HG02943 (cell line): ENCODE measurements at regions not wholly inside any gene's neighbourhood (a gene's known extent, or its start where the extent isn't known, plus 50 kb on each side); places are given as distances from the start of the nearest gene placed in this dataset.
"Not testable (repeated sequence)": the region's sequence is repeated elsewhere in the genome, so short reads cannot be mapped to it uniquely, and the experiment has no call there.

ENCODE experiments used
- ATAC-seq: cut with Tn5 transposase; IDR thresholded peaks from one replicate; pipeline ENCODE4 v1.9.1; 2021; ENCODE audit warnings: mild to moderate bottlenecking, low read depth, moderate library complexity; ENCODE audit not compliant: unreplicated experiment

DNA sequence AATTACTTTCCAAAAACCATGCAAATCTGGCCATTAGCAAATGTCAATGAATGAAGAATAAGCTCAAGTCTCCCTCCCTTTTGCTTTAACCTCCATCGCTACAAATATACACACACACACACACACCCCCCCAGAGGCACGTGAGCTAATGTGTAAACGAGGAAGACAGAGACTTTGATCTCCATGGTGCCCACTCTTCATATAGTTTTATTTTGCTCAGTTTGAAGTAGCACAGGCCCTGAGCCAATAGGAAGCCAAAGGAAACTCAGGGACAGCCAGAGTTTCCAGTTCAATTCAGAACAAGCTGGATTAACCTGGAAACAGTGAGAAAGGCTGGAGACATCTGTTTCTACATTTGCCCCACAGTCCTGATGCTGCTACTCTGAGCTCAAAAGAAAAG is 248.4 kb upstream of the MEIS1 start:
- ATAC-seq = no peak

DNA sequence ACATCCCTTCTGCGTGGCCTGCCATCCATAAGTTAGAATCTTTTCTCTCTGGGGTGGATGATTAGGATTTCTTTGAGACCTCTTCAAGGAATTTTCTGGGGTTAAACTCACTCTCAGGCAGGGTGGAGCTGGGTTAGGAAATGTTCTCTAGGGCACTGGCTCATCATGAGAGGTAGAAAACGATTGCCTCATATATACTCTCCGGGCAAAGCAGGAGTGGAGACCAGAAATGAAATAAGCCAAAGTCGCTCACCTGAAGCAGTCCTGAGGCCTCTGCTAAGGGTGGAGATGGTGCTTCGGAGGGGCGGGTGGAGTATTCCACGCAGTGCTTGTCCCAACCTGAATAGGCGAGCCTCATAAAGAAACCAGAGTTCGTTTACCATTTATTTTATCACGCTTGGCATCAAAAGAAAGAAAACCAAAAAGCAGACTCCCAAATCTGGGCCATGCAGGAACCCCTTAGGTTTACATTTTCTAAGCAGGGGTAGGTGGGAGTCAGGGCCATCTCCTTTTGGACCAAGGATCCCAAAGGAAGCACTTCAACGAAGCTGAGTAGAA is 249.3 kb upstream of the MEIS1 start:
- no peak for ATAC-seq

DNA sequence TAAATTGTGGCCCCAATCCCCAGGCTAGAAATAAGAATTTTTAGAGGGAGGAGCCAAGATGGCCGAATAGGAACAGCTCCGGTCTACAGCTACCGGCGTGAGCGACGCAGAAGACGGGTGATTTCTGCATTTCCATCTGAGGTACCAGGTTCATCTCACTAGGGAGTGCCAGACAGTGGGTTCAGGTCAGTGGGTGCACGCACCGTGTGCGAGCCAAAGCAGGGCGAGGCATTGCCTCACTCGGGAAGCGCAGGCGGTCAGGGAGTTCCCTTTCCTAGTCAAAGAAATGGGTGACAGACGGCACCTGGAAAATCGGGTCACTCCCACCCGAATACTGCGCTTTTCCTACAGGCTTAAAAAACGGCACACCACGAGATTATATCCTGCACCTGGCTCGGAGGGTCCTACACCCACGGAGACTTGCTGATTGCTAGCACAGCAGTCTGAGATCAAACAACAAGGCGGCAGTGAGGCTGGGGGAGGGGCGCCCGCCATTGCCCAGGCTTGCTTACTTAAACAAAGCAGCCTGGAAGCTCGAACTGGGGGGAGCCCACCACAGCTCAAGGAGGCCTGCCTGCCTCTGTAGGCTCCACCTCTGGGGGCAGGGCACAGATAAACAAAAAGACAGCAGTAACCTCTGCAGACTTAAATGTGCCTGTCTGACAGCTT is 257.7 kb upstream of the MEIS1 start:
- not testable (repeated sequence) for ATAC-seq

DNA sequence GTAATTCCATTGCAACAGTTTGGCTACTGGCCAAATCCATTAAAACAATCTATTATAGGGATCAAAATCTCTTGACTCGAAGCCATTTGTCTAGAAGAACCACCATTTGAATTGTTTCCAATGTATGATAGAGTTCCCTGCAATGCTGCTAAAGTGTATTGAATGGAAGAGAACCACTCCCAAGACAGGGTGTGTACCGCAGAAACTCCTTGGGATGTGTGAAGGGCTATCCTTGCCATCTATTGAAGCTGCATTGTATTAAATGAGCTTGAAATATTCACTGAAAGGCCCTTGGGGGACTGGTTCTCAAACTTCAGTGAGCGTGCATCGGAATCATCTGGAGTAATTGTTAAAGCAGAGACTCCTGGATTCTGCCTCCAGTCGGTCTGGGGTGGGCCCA is 260.4 kb upstream of the MEIS1 start:
- ATAC-seq = no peak

DNA sequence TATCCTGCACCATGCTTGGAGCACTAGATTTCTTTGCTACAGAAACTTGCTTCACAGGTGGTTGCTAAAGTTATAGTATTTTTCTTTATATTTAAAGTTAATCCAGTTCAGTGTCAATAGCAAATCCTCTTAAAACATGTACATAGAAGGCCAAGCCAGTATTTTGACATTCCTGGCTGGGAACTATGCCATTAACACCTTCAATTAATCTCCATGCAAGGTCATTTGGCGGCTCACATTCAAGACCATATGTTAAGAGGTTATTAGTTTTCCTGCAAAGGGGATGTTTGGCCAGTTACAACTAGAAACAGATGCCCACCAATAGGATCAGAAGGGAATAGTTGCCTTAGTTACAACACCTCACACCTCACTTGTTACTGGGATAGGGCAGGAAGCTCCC is 261.3 kb upstream of the MEIS1 start:
- no peak for ATAC-seq

DNA sequence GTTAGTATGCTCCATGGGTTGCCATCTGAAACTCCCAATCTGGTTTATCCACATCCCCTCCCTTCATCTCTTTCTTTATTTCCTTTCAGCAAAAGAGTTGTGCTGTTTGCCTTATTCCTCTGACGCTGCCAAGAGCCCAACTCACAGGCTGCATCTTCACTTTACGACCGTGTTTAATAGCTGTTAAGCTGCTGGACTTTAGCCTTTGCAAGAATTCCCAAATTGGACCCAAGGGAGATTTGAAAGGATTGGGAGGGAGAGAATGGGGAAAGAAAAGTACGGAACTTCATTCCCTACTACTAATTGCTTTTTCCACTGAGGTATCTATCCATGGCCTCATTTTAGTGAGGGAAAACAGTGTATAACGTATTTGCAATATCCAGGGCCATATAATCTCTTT is 263.4 kb upstream of the MEIS1 start:
- ATAC-seq = no peak

DNA sequence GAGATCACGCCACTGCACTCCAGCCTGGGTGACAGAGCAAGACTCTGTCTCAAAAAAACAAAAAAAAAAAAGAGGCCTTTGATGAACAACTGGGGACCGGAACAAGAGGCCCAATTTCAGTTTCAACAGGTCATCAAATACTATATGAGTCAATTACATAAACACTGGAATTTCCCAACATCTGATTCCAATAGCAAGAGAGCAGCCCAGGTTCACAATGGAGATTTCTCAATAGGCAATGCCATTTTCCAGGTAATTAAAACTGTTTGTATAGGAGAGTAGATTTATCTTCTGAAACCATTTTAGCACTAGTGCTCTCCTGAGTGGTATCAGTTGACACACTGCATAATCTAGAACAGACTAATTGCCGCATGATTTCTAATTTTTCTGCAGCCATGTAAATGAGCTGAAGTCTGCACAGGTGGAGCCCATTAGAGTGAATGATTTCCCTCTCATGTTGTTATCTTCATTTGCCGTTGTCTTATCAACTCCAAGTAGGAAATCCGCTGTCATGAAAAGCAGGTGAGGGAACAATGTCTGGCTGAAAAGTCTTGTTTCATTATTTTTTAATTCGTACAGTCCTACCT is 264.1 kb upstream of the MEIS1 start:
- no peak for ATAC-seq

DNA sequence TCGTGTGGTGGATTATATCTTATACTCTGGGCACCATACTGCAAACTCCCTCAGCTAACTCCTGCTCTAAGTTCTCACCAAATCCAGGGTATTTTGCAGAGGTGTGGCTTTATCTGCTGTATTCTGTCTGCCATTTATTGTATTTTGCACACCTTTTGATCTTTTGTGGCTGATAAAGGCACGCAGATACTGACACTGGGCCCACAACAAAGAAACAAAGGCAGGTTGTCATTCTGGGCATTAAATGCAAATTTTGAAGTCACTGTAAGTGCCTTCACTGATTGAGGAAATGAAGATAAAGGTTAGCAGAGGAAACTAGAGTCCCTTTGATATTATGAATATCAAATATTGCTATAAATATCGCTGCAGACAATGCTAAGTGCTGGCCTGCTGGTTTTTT is 265.8 kb upstream of the MEIS1 start:
- ATAC-seq = no peak

DNA sequence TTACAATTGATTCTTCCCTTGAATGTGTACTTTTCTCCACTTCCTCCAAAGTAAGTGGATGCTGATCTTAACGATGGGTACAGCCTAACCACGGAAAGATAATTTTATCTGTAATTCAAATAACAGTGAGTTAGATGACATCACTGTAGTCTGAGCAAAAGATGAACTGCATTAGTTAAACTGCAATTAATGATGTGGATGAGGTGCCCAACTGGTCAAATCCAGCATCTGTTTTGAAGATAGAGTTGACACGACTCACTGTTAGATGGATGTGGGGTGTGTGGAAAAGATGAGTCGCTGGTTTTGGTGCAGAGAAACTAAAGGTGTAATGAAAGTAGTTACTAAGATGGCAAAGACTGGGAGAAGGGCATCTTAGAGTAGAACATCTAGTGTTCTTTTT is 270.5 kb upstream of the MEIS1 start:
- ATAC-seq = no peak

DNA sequence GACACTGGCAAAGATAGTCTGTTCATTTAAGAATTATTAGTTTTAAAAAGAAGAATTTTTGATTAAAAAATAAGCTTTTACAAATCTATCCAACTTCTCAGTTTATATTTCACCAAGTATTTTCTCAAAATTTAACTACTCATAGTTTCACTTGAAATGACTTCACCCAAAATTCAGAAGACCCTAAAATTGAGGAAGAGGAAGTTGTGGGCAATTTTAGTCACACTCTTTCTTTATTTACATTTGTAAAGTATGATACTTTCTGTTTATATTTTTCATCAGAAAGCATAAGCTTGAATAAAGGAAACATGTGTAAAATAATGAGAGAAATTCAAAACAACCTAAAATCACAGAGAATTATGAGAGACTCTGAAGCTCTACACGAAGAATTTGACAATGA is 278.8 kb upstream of the MEIS1 start:
- ATAC-seq = no peak

DNA sequence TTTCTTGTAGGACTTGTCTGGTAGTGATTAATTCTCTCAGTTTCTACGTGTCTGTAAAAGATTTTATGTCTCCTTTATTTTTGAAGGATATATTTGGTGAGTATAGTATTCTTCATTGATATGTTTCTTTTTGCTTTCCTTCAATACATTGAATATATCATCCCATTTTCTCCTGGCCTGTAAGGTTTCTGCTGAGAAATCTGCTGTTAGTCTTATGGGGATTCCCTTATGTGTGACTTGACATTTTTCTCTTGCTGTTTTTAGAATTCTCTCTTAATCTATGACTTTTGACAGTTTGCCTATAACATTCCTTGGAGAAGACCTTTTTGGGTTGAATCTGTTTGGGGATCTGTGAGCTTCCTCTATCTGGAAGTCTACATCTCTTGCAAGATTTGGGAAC is 281.0 kb upstream of the MEIS1 start:
- ATAC-seq = no peak

DNA sequence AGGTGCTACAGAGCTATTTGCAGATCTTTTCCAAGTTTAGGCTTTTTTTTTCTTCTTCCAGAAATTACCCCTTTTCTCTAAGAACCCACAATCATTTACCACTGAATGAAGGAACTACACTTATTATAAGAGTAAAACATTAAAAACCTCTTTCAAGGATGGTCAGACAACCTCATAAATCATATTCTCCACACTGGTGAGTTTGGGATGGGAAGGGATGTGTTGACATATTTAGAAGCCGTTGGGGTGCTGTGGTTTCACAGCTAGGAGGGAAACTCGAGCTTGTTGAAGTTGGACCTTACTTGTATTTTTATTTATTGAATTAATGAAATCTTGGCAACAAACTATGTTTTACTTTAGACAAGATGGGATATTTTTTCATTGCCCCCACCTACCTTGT is 289.4 kb upstream of the MEIS1 start:
- no peak for ATAC-seq

DNA sequence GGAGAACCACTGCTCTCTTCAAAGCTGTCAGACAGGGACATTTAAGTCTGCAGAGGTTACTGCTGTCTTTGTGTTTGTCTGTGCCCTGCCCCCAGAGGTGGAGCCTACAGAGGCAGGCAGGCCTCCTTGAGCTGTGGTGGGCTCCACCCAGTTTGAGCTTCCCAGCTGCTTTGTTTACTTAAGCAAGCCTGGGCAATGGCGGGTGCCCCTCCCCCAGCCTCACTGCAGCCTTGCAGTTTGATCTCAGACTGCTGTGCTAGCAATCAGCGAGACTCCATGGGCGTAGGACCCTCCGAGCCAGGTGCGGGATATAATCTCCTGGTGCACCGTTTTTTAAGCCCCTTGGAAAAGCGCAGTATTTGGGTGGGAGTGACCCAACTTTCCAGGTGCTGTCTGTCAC is 290.6 kb upstream of the MEIS1 start:
- ATAC-seq = not testable (repeated sequence)

DNA sequence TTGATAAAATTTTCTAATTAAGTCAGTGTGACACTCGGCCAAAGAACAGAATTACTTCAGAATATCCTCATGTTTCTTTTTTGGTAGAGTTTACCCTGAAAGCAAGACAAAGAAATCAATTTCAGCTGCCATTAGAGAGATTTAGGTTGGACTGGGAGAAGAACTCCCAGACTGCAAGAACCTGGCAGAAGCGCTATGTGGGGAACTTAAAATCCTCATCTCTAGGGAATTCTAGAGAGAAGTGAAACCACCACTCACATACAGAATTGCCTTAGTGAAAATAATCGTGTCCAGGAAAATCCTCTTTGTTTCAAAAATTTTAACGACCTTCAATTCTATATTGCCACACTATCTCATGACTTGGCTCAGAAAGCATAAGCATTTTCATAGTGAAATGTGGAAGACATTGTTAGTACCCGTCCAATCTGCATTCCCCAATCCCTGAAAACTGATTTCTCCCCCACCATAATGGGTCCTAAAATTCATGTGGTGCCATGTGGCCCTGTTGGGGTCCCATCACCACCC is 297.3 kb upstream of the MEIS1 start:
- no peak for ATAC-seq

DNA sequence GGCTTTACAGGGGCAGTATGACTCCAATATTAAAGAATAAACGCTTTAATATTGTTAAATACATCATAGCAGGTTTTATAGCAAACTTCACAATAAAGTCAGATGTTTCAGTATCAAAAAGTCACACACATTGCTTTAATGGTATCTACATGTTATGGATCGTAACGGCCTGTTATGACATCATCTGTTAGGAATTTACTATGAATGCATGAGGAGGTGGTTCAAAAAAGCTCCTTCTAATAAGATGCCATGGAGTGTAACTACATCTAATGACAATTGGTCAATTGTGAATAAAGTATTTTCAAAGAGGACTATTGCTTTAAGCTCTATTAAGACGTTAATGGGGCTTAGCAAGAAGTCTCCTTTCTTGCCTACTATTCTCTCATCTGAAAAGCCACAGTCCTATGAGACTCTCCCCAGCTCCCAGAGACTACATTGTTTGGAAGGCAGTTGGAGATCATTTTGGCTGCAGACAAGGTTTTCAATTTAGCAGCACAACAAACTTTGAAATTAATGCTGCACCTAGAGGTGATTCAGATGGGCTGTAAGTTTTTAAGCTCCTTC is 300.7 kb upstream of the MEIS1 start:
- ATAC-seq = no peak

DNA sequence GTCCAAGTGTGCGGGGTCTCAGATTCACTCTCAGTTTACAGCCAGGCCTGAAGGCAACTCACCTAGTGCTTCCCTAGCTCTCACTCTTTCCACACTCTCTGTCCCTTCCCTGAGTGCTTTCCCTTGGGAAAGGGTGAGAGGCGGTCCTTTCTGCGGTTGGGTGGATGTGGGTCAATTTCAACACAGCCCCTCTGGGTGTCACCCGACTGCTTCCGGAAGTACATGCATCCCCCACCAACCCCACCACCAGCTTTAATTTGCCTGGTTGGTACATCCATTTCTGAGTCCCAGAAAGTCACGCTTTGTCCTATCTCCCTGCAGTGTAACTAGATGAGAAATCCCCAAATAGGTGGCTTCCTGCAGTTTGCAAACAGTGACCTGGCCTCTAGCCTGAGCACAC is 307.3 kb upstream of the MEIS1 start:
- no peak for ATAC-seq

DNA sequence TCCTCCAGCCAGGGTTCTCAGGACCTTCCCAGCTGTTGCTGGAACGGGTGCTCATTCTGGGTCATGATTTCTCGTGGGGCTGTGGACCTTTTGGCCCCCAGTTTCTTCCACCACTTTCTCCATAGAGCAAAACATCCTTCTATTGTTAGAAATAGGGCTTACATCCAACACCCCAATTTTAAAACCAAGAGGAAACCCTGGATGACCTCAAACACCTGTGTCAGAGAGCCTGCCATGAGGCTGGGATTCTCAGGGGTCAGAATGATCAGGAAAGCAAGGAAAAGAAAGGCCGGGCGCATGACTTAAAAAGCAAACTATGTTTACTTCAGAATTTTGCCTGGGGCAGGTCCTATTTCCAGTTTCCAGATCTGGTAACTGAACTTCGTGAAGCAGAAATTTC is 307.9 kb upstream of the MEIS1 start:
- no peak for ATAC-seq

DNA sequence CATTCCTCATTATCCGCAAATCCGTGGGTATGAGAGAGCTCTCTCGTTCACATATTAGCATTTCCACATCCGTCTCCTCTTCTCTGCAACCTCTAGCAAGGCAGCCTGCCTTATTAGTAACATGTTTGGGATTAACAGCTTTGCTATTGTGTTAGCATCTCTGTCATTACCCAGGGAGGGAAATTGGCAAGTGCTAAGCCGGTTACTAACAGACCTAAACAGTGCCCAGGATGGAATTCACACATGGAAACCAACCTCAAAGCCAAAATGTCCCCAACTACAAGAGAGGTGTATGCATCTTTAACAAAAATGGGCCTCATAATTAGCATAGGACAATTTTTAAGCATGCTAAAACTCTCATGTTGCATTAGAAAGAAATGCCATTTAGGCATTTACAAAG is 309.0 kb upstream of the MEIS1 start:
- no peak for ATAC-seq

DNA sequence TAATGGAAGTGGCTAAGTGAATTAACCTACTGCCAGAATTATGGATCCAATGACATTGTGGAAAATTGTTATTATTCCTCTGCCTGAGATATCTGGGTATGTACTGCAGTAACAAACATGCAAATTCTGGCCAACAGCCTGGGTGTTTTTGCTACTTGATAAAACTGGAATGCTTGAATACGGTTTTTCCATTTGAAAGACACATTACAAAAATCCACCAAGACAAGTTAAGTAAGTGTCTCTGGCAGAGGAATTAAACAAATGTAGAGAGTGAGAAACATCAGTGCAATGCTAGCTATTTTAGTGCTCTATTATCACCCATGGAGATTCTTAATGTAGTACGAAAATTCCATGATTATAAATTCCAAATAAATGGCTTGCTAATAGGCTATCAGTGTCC is 312.4 kb upstream of the MEIS1 start:
- no peak for ATAC-seq

DNA sequence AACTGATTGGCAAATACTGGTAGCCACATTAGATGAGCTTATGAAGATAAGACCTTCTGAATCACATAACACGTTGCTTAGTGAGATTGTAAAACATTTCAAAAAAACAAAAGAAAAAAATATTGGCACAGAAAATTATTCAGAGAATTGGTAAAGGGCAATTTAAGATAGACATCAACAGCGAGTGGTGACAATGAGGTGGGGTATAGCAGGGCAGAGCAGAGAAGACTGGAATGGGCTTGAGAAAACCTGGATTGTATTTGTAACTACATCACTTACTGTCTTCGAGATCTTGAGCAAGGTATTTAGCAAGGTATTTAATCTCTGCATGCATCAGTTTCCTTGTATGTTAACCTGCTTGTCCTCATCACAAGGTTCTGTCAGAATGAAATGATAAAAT is 313.0 kb upstream of the MEIS1 start:
- ATAC-seq = no peak

DNA sequence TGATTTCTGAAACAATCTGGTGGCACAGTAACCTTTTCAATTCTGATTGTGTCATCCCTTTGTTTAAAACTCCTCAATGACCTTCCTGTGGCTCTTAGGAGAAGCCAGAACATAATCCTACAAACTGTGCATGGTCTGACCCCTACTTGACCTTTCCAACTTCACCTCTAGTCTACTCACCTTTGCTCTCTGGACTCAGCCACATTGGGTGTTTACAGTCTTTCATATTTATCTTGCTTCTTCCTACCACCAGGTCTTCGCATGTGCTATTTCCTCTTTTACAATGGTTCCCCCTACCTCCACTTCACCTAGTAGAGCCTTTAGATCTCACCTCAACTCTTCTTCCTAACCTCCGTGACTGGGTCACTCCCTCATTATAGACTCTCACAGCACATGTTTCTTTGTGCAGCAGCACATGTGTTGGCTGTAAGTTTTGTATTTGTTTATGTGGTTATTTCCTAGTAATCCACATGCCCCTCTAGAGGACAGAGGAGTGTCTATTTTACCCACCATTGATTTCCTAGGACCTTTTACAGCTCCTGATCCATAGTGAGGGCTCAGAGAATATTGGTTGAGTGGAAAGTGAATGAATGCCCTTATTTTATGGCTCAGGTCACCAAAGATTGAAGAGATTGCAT is 320.8 kb upstream of the MEIS1 start:
- ATAC-seq = no peak
